K562 (cell line): ENCODE measurements at regions not wholly inside any gene's neighbourhood (a gene's known extent, or its start where the extent isn't known, plus 50 kb on each side); places are given as distances from the start of the nearest gene placed in this dataset.

Experiments
- BRD4 ChIP-seq: fragments of 200-600 bp; sonication (generic); IDR thresholded peaks from 2 replicates; pipeline ENCODE4 v1.6.1; 2017; ENCODE audit warnings: inconsistent platforms
- EP300 ChIP-seq: IDR thresholded peaks from 2 replicates; pipeline ENCODE4 v1.6.1; 2012; ENCODE audit warnings: low read length, improper control_type of control experiment
- MAFK ChIP-seq: IDR thresholded peaks from 2 replicates; pipeline ENCODE4 v1.6.1; 2011; ENCODE audit warnings: low read length, improper control_type of control experiment
- SIN3A ChIP-seq, 2 experiments: fragments of 150-350 bp in 1 of 2; IDR thresholded peaks; 2 replicates each; pipeline ENCODE4 v1.6.1; 2011 to 2016; ENCODE audit warnings: borderline replicate concordance in 2 of 2, low read depth in 2 of 2, low read length in 2 of 2, mild to moderate bottlenecking in 2 of 2, moderate library complexity in 2 of 2; ENCODE audit not compliant: control insufficient read depth in 1 of 2
- ZEB2 ChIP-seq: fragments of 450-650 bp; IDR thresholded peaks from 2 replicates; pipeline ENCODE4 v1.6.1; 2016
- ZNF274 ChIP-seq: IDR thresholded peaks from 2 replicates; pipeline ENCODE4 v1.6.1; 2011; ENCODE audit warnings: low read depth, mild to moderate bottlenecking, low read length, moderate library complexity, borderline replicate concordance
- ZNF316 ChIP-seq: fragments of 450-650 bp; IDR thresholded peaks from 2 replicates; pipeline ENCODE4 v1.6.1; 2016
- ZNF780A ChIP-seq: fragments of 250-450 bp; sonication (Bioruptor Pico); IDR thresholded peaks from 2 replicates; pipeline ENCODE4 v1.5.0; 2021; ENCODE audit warnings: mild to moderate bottlenecking
- TF ChIP-seq, protein P1 (sequence below), 3 experiments: IDR thresholded peaks in 2 of 3; conservative IDR thresholded peaks in 1 of 3; 2 replicates each; pipeline ENCODE4 v1.5.1; 2011 to 2012; ENCODE audit warnings: low read length in 3 of 3, mild to moderate bottlenecking in 3 of 3, control low read depth in 2 of 3, improper control_type of control experiment in 1 of 3, inconsistent platforms in 1 of 3, low read depth in 1 of 3, mixed read lengths in 1 of 3, moderate library complexity in 1 of 3; ENCODE audit not compliant: insufficient read depth in 2 of 3

DNA sequence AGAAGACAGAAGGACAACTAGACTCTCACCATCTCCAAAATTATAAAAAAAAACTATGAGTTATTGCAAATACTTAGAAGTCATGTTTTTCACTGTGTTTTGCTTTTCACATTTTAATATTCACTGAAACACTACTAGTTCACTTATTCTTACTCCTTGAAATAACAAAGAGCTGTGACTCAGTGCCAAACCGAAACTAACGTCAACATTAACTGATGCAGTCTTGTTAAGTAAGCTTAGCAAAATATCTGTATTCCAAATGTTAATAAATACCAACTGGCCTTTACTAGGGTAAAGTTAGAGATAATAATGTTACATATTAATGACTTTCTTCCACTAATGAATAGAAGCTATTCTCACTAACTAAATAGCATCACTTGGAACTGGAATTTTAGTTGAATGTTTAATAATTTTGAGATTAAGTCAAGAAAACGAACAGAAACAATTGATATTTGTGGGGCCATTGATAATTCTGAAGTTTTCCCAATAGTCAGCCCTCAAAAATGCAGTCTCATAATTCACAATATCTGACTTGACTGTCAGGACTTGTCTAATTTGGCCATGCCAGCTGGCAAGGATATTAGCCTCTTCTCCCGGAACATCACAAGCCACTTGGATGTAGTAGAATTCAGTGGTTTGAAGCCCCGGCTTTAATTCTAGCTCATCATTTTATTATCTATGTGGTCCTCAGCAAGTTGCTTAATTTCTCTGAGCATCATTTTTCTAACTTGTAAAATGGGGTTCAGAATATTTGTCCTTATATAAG, 230.1 kb upstream of the DDI1 start:
- TF ChIP-seq EP300 (no peak), SIN3A (IDR thresholded peaks at IDR 0.05; ENCODE audit: borderline replicate concordance in 2 of 2, control insufficient read depth in 1 of 2, low read depth in 2 of 2, low read length in 2 of 2) (no peak), MAFK (no peak), ZNF274 (no peak), ZNF316 (no peak), ZNF780A (no peak), ZEB2 (no peak), BRD4 (no peak)
- TF ChIP-seq, protein P1, sequence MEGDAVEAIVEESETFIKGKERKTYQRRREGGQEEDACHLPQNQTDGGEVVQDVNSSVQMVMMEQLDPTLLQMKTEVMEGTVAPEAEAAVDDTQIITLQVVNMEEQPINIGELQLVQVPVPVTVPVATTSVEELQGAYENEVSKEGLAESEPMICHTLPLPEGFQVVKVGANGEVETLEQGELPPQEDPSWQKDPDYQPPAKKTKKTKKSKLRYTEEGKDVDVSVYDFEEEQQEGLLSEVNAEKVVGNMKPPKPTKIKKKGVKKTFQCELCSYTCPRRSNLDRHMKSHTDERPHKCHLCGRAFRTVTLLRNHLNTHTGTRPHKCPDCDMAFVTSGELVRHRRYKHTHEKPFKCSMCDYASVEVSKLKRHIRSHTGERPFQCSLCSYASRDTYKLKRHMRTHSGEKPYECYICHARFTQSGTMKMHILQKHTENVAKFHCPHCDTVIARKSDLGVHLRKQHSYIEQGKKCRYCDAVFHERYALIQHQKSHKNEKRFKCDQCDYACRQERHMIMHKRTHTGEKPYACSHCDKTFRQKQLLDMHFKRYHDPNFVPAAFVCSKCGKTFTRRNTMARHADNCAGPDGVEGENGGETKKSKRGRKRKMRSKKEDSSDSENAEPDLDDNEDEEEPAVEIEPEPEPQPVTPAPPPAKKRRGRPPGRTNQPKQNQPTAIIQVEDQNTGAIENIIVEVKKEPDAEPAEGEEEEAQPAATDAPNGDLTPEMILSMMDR (IDR thresholded peaks at IDR 0.05 in 2 of 3, conservative IDR thresholded peaks at IDR 0.05 in 1 of 3; ENCODE audit: insufficient read depth in 2 of 3, low read depth in 1 of 3, low read length in 3 of 3), result no peak
